ENCODE measurements at regions not wholly inside any gene's neighbourhood (a gene's known extent, or its start where the extent isn't known, plus 50 kb on each side); places are given as distances from the start of the nearest gene placed in this dataset.

- no peak for ATAC-seq
- TF ChIP-seq OSR1 (CRISPR knock-in tag; IDR thresholded peaks at IDR 0.05), result no peak
- TF ChIP-seq ZFP3 (CRISPR knock-in tag; IDR thresholded peaks at IDR 0.05), result no peak
- no peak for TF ChIP-seq ISL1 (CRISPR knock-in tag; IDR thresholded peaks at IDR 0.05)
- no peak for TF ChIP-seq PPARA (CRISPR knock-in tag; IDR thresholded peaks at IDR 0.05; ENCODE audit: borderline replicate concordance)
- TF ChIP-seq PATZ1 (CRISPR knock-in tag; IDR thresholded peaks at IDR 0.05; ENCODE audit: borderline replicate concordance), result no peak
- no peak for TF ChIP-seq ZNF8 (CRISPR knock-in tag; IDR thresholded peaks at IDR 0.05)
- no peak for TF ChIP-seq BACH2 (CRISPR knock-in tag; IDR thresholded peaks at IDR 0.05; ENCODE audit: borderline replicate concordance)
- TF ChIP-seq CSDC2 (CRISPR knock-in tag; IDR thresholded peaks at IDR 0.05), result no peak
- TF ChIP-seq TCF4 (CRISPR knock-in tag; IDR thresholded peaks at IDR 0.05; ENCODE audit: borderline replicate concordance), result no peak
Measured at GRCh38 chr6:156398371-156398770, 378.8 kb upstream of the ARID1B start.

GRCh38 chr6:156396791-156397418, 380.3 kb upstream of the ARID1B start:
- no peak for ATAC-seq

More at GRCh38 chr6:156396791-156397418, 380.3 kb upstream of the ARID1B start:
- TF ChIP-seq PATZ1 (CRISPR knock-in tag; IDR thresholded peaks at IDR 0.05; ENCODE audit: borderline replicate concordance), result no peak
- no peak for TF ChIP-seq TSHZ2 (CRISPR knock-in tag; IDR thresholded peaks at IDR 0.05)
- TF ChIP-seq CSRNP3 (CRISPR knock-in tag; IDR thresholded peaks at IDR 0.05), result no peak
- TF ChIP-seq RARB (CRISPR knock-in tag; IDR thresholded peaks at IDR 0.05), result no peak
- no peak for TF ChIP-seq BACH2 (CRISPR knock-in tag; IDR thresholded peaks at IDR 0.05; ENCODE audit: borderline replicate concordance)
- TF ChIP-seq ZFP3 (CRISPR knock-in tag; IDR thresholded peaks at IDR 0.05), result no peak
- TF ChIP-seq ZNF565 (CRISPR knock-in tag; conservative IDR thresholded peaks at IDR 0.05; ENCODE audit: low read depth), result no peak
